ENCODE measurements at regions not wholly inside any gene's neighbourhood (a gene's known extent, or its start where the extent isn't known, plus 50 kb on each side); places are given as distances from the start of the nearest gene placed in this dataset.
"Not testable (repeated sequence)": the region's sequence is repeated elsewhere in the genome, so short reads cannot be mapped to it uniquely, and the experiment has no call there.

DNA sequence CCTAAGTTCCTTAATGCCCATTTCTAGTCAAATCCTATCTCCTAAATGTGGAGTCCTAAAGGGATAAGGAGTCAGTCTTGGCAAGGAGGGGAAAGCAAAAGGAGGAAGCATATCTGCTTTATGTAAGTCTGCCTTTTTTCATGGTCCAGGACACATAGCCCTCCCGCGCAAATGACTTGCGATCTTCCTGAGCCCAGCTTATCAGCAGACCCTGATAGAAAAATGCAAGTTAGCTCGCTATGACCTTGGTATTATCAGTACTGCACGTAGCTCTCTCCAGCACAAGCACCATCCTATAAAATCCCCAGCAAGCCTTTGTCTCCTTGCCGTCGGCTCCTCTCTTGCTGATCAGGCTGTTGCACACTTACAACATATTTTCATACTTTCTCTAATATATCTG is 281.4 kb upstream of the KCNH7 start:
- Histone ChIP-seq H3K9ac (ENCODE audit: low read length) (no peak overlapping the region), H3K9me2 (ENCODE audit: insufficient read depth, low read length) (no peaks in the 10 kb centered on the region), H3K36me3 (ENCODE audit: insufficient read depth, low read length) (no peaks in the 10 kb centered on the region), H3K4me3 (ENCODE audit: low read length) (no peak overlapping the region), H4K20me1 (ENCODE audit: insufficient read depth) (no peaks in the 10 kb centered on the region), H3K9me3 (ENCODE audit: low read length) (no peaks in the 10 kb centered on the region), H3F3A (ENCODE audit: insufficient read depth, low read length, poor library complexity, severe bottlenecking) (no peaks in the 10 kb centered on the region), H2AFZ (ENCODE audit: low read depth, low read length) (no peak overlapping the region), H3K27me3 (ENCODE audit: insufficient read depth, low read depth, low read length) (no peaks in the 10 kb centered on the region), H3K79me2 (replicated peaks; ENCODE audit: insufficient read depth, low read length) (no peaks in the 10 kb centered on the region), H3K27ac (ENCODE audit: low read length) (no peak overlapping the region), H3K4me2 (ENCODE audit: low read length) (no peak overlapping the region)
- no peak for TF ChIP-seq EZH2 (IDR thresholded peaks at IDR 0.05; ENCODE audit: borderline replicate concordance, insufficient read depth, low read length, poor library complexity, severe bottlenecking)
- TF ChIP-seq, protein P1, sequence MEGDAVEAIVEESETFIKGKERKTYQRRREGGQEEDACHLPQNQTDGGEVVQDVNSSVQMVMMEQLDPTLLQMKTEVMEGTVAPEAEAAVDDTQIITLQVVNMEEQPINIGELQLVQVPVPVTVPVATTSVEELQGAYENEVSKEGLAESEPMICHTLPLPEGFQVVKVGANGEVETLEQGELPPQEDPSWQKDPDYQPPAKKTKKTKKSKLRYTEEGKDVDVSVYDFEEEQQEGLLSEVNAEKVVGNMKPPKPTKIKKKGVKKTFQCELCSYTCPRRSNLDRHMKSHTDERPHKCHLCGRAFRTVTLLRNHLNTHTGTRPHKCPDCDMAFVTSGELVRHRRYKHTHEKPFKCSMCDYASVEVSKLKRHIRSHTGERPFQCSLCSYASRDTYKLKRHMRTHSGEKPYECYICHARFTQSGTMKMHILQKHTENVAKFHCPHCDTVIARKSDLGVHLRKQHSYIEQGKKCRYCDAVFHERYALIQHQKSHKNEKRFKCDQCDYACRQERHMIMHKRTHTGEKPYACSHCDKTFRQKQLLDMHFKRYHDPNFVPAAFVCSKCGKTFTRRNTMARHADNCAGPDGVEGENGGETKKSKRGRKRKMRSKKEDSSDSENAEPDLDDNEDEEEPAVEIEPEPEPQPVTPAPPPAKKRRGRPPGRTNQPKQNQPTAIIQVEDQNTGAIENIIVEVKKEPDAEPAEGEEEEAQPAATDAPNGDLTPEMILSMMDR (IDR thresholded peaks at IDR 0.05; ENCODE audit: poor library complexity, severe bottlenecking), result no peak

DNA sequence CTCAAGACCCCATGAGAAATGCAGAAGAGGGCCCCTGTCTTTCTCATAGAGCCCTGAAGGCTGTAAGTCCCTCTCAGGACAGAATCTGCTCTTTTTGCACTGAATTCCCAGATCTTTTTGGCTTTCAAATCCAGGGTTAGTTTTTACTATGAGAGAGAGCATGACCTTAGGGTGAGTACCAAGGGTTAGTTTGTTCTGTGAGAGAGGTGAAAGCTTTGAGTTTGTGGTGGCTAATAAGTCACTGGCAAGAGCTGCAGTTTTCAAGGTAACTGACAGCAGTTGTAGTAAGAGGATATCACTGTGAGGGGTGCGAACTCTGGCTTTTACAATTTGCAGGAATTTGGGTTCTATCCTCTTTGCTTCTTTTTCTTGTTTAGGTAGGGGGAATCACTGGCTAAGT is 248.4 kb upstream of the KCNH7 start:
- H3F3A ChIP-seq (ENCODE audit: insufficient read depth, low read length, poor library complexity, severe bottlenecking), result no peaks in the 10 kb centered on the region
- H3K36me3 ChIP-seq (ENCODE audit: insufficient read depth, low read length), result no peaks in the 10 kb centered on the region
- H3K9me2 ChIP-seq (ENCODE audit: insufficient read depth, low read length), result no peaks in the 10 kb centered on the region
- TF ChIP-seq EP300 (conservative IDR thresholded peaks at IDR 0.05; ENCODE audit: poor library complexity, severe bottlenecking) (no peak), POLR2AphosphoS5 (IDR thresholded peaks at IDR 0.05) (no peak), MXI1 (conservative IDR thresholded peaks at IDR 0.05; ENCODE audit: poor library complexity, severe bottlenecking) (no peak), RAD21 (conservative IDR thresholded peaks at IDR 0.05) (no peak), SMC3 (conservative IDR thresholded peaks at IDR 0.05; ENCODE audit: poor library complexity) (no peak)
- TF ChIP-seq, protein P2, sequence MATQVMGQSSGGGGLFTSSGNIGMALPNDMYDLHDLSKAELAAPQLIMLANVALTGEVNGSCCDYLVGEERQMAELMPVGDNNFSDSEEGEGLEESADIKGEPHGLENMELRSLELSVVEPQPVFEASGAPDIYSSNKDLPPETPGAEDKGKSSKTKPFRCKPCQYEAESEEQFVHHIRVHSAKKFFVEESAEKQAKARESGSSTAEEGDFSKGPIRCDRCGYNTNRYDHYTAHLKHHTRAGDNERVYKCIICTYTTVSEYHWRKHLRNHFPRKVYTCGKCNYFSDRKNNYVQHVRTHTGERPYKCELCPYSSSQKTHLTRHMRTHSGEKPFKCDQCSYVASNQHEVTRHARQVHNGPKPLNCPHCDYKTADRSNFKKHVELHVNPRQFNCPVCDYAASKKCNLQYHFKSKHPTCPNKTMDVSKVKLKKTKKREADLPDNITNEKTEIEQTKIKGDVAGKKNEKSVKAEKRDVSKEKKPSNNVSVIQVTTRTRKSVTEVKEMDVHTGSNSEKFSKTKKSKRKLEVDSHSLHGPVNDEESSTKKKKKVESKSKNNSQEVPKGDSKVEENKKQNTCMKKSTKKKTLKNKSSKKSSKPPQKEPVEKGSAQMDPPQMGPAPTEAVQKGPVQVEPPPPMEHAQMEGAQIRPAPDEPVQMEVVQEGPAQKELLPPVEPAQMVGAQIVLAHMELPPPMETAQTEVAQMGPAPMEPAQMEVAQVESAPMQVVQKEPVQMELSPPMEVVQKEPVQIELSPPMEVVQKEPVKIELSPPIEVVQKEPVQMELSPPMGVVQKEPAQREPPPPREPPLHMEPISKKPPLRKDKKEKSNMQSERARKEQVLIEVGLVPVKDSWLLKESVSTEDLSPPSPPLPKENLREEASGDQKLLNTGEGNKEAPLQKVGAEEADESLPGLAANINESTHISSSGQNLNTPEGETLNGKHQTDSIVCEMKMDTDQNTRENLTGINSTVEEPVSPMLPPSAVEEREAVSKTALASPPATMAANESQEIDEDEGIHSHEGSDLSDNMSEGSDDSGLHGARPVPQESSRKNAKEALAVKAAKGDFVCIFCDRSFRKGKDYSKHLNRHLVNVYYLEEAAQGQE (IDR thresholded peaks at IDR 0.05; ENCODE audit: borderline replicate concordance), result no peak
- no peak overlapping the region for H3K27ac ChIP-seq (ENCODE audit: low read length)
- H3K9ac ChIP-seq (ENCODE audit: low read length), result no peak overlapping the region
- no peak overlapping the region for H3K4me3 ChIP-seq (ENCODE audit: low read length)
- no peaks in the 10 kb centered on the region for H3K79me2 ChIP-seq (replicated peaks; ENCODE audit: insufficient read depth, low read length)
- no peaks in the 10 kb centered on the region for H3K27me3 ChIP-seq (ENCODE audit: insufficient read depth, low read depth, low read length)
- H3K4me2 ChIP-seq (ENCODE audit: low read length), result no peak overlapping the region
- no peaks in the 10 kb centered on the region for H4K20me1 ChIP-seq (ENCODE audit: insufficient read depth)
- no peaks in the 10 kb centered on the region for H3K9me3 ChIP-seq (ENCODE audit: low read length)
- no peak overlapping the region for H2AFZ ChIP-seq (ENCODE audit: low read depth, low read length)

DNA sequence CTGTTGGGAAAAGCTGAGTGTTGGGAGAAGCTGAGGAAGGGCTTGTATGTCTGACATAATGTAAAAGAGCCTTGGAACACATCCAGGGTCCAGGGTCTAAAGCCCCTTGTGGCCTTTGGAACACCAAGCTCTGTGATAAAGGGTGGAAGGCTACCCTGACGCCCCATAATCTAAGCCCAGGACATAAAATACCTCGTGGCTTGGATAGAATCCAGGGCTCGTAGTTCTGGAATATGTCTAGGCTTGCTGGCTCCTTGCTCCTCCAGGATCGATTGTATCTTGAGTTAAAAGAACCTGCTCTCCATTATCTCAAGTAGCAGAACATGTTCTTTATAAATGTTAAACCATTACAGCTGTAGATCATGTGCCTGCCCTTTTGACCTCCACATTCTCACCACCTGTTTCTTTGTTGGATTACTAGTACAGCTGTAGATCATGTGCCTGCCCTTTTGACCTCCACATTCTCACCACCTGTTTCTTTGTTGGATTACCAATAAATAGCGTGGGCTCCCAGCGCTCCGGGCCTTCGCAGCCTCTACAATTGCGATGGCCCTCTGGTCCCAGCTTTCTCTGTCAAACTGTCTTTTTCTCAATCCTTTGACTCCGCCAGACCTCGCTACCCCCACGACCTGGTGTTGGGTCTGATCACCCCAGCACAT is 246.9 kb upstream of the KCNH7 start:
- not testable (repeated sequence) for H3F3A ChIP-seq (ENCODE audit: insufficient read depth, low read length, poor library complexity, severe bottlenecking); H4K20me1 ChIP-seq (ENCODE audit: insufficient read depth); H3K79me2 ChIP-seq (replicated peaks; ENCODE audit: insufficient read depth, low read length); H3K36me3 ChIP-seq (ENCODE audit: insufficient read depth, low read length); H3K9ac ChIP-seq (ENCODE audit: low read length); H3K27me3 ChIP-seq (ENCODE audit: insufficient read depth, low read depth, low read length); H3K4me2 ChIP-seq (ENCODE audit: low read length); H3K4me3 ChIP-seq (ENCODE audit: low read length); H3K27ac ChIP-seq (ENCODE audit: low read length); H3K9me3 ChIP-seq (ENCODE audit: low read length); H2AFZ ChIP-seq (ENCODE audit: low read depth, low read length); H3K9me2 ChIP-seq (ENCODE audit: insufficient read depth, low read length)
